Prostate gland (tissue), 2 donors: ENCODE measurements at regions not wholly inside any gene's neighbourhood (a gene's known extent, or its start where the extent isn't known, plus 50 kb on each side); places are given as distances from the start of the nearest gene placed in this dataset.

ENCODE experiments used
- POLR2A ChIP-seq: fragments of 450-650 bp; IDR thresholded peaks from one replicate; pipeline ENCODE4 v1.6.1; 2016; ENCODE audit warnings: antibody characterized with exemption, mild to moderate bottlenecking
- POLR2AphosphoS5 ChIP-seq: sonication (generic); formaldehyde crosslinking; IDR thresholded peaks from one replicate; pipeline ENCODE4 v1.6.1; 2017; ENCODE audit warnings: antibody characterized with exemption
- TF ChIP-seq, protein P1 (sequence below), 4 experiments: fragments of 200-600 bp in 2 of 4; fragments of 450-650 bp in 2 of 4; sonication (generic) in 2 of 4; IDR thresholded peaks; 1 replicate in 3 of 4; 2 replicates in 1 of 4; pipeline ENCODE4 v1.5.1; 2016 to 2019; ENCODE audit warnings: antibody characterized with exemption in 4 of 4, mild to moderate bottlenecking in 2 of 4, moderate library complexity in 2 of 4

GRCh38 chr16:73605309-73605708 lies 557.4 kb upstream of the ZFHX3 start:
- TF ChIP-seq POLR2A (no peak), POLR2AphosphoS5 (no peak)
- TF ChIP-seq, protein P1, sequence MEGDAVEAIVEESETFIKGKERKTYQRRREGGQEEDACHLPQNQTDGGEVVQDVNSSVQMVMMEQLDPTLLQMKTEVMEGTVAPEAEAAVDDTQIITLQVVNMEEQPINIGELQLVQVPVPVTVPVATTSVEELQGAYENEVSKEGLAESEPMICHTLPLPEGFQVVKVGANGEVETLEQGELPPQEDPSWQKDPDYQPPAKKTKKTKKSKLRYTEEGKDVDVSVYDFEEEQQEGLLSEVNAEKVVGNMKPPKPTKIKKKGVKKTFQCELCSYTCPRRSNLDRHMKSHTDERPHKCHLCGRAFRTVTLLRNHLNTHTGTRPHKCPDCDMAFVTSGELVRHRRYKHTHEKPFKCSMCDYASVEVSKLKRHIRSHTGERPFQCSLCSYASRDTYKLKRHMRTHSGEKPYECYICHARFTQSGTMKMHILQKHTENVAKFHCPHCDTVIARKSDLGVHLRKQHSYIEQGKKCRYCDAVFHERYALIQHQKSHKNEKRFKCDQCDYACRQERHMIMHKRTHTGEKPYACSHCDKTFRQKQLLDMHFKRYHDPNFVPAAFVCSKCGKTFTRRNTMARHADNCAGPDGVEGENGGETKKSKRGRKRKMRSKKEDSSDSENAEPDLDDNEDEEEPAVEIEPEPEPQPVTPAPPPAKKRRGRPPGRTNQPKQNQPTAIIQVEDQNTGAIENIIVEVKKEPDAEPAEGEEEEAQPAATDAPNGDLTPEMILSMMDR (IDR thresholded peaks at IDR 0.05): no peak
